ENCODE measurements at regions not wholly inside any gene's neighbourhood (a gene's known extent, or its start where the extent isn't known, plus 50 kb on each side); places are given as distances from the start of the nearest gene placed in this dataset.

GRCh38 chr20:17150858-17151257 lies 76.0 kb upstream of the PCSK2 start:
- no peaks in the 10 kb centered on the region for H3K27me3 ChIP-seq (ENCODE audit: insufficient read depth, low read length)
- no peak for TF ChIP-seq CTCF (conservative IDR thresholded peaks at IDR 0.05)
- no peaks in the 10 kb centered on the region for H4K20me1 ChIP-seq (ENCODE audit: control insufficient read depth, insufficient read depth, insufficient read length)
- H4K91ac ChIP-seq (ENCODE audit: insufficient read length, low read depth, low read length): no peak overlapping the region
- no peak overlapping the region for H4K8ac ChIP-seq (replicated peaks; ENCODE audit: insufficient read length, low read depth, low read length)
- H3K27ac Mint-ChIP-seq: no peak overlapping the region; a peak in 1 of 7 replicates
- no peak overlapping the region for H3K4me2 ChIP-seq (ENCODE audit: insufficient read depth, insufficient read length, low read length)
- H2BK120ac ChIP-seq (ENCODE audit: low read depth, low read length, poor library complexity, severe bottlenecking): no peak overlapping the region
- H3K56ac ChIP-seq (ENCODE audit: insufficient read length, low read depth, low read length): no peak overlapping the region
- no peak overlapping the region for H3K23ac ChIP-seq (ENCODE audit: insufficient read length, low read depth, low read length)
- H3K4me3 Mint-ChIP-seq: no peak overlapping the region
- no peak overlapping the region for H2AK5ac ChIP-seq (ENCODE audit: insufficient read length, low read length)
- no peaks in the 10 kb centered on the region for H3K23me2 ChIP-seq (ENCODE audit: insufficient read length, low read depth, low read length, poor library complexity, severe bottlenecking)
- no peak overlapping the region for H2AFZ ChIP-seq (ENCODE audit: low read length)
- H3K4me1 ChIP-seq (ENCODE audit: insufficient read depth, low read length): no peaks in the 10 kb centered on the region
- H3T11ph ChIP-seq (ENCODE audit: low read length): no peak overlapping the region
- no peaks in the 10 kb centered on the region for H3K36me3 Mint-ChIP-seq (ENCODE audit: insufficient read depth in 1 of 3, low read depth in 3 of 3)
- H3K9me3 ChIP-seq (ENCODE audit: control insufficient read depth, low read depth, low read length): no peaks in the 10 kb centered on the region
- H3K79me1 ChIP-seq (ENCODE audit: insufficient read depth, low read depth, low read length, poor library complexity, severe bottlenecking): no peaks in the 10 kb centered on the region
- H2BK12ac ChIP-seq (ENCODE audit: insufficient read length, low read depth, low read length): no peak overlapping the region
- H3K9me3 Mint-ChIP-seq: no peaks in the 10 kb centered on the region; a peak in 1 of 5 replicates
- no peak overlapping the region for H3K4ac ChIP-seq (ENCODE audit: low read depth, low read length)
- no peak overlapping the region for H2BK5ac ChIP-seq (ENCODE audit: insufficient read length, low read length)
- peaks cover 7% of the 10 kb centered on the region for H3K27me3 Mint-ChIP-seq (ENCODE audit: low read depth)
- peaks cover 3% of the 10 kb centered on the region in 2 experiments; a peak in 2 of 4 replicates for H3K4me1 Mint-ChIP-seq
- no peak overlapping the region for H3K9ac ChIP-seq (ENCODE audit: extremely low read depth, insufficient read length, low read length)
- H2BK20ac ChIP-seq (ENCODE audit: low read depth, low read length, poor library complexity, severe bottlenecking): no peak overlapping the region
- no peak for DNase-seq
- H3K79me2 ChIP-seq (ENCODE audit: insufficient read depth, low read length): no peaks in the 10 kb centered on the region
- H3K14ac ChIP-seq (ENCODE audit: insufficient read depth, low read length): no peak overlapping the region
- H3K27ac ChIP-seq (ENCODE audit: insufficient read length, low read depth, low read length): no peak overlapping the region
- no peak overlapping the region for H2BK15ac ChIP-seq (ENCODE audit: low read depth, low read length)
- H4K5ac ChIP-seq (ENCODE audit: insufficient read length, low read depth, low read length): no peak overlapping the region
- H3K18ac ChIP-seq (ENCODE audit: insufficient read length, low read depth, low read length): no peak overlapping the region
- WGBS (ENCODE audit: extremely low coverage, insufficient read length, low lambda C conversion rate): no CpG with 5 or more reads among the region's 1 CpG

Data from H9 (cell line).